ENCODE measurements at regions not wholly inside any gene's neighbourhood (a gene's known extent, or its start where the extent isn't known, plus 50 kb on each side); places are given as distances from the start of the nearest gene placed in this dataset.

GRCh38 chr12:89140602-89141238 is 211.6 kb downstream of the DUSP6 start:
- ChIA-PET POLR2A (interaction anchor here (0.7 kb wide), 1 partner anchor 29 kb away, joined by 3 read pairs; no protein-coding TSS in a partner anchor), CTCF (ENCODE audit: unreplicated experiment) (interaction anchor here (0.6 kb wide), 1 partner anchor 40 kb away, joined by 3 read pairs; no protein-coding TSS in a partner anchor)
- no peaks in the 10 kb centered on the region for H3K9me2 ChIP-seq (ENCODE audit: insufficient read depth, low read length)
- H3K36me3 ChIP-seq (ENCODE audit: insufficient read depth, low read length): no peaks in the 10 kb centered on the region
- H3K4me2 ChIP-seq (ENCODE audit: low read length): no peak overlapping the region
- H4K20me1 ChIP-seq (ENCODE audit: insufficient read depth, low read length): no peaks in the 10 kb centered on the region
- H3K9me3 ChIP-seq (ENCODE audit: low read length): no peaks in the 10 kb centered on the region
- no peak overlapping the region for H3K4me3 ChIP-seq (ENCODE audit: low read depth, low read length, poor library complexity, severe bottlenecking)
- intact Hi-C loops (cut with micrococcal nuclease; ENCODE audit: unreplicated experiment): no loop called here
- H3K27ac ChIP-seq (ENCODE audit: low read depth, low read length, poor library complexity, severe bottlenecking): no peak overlapping the region
- no peaks in the 10 kb centered on the region for H3K4me1 ChIP-seq (ENCODE audit: insufficient read depth, low read length, poor library complexity, severe bottlenecking)
- no peaks in the 10 kb centered on the region for H3K79me2 ChIP-seq (ENCODE audit: insufficient read depth, low read depth, low read length)
- TF ChIP-seq EZH2phosphoT487 (IDR thresholded peaks at IDR 0.05; ENCODE audit: borderline replicate concordance, low read depth, low read length): no peak
- no peak for TF ChIP-seq CTCF (conservative IDR thresholded peaks at IDR 0.05; ENCODE audit: low read length)
- H2AFZ ChIP-seq (ENCODE audit: low read length): no peak overlapping the region
- DNase-seq (ENCODE audit: low spot score): no peak
- no TSS peak for BruUV-seq (replicated peaks)

GRCh38 chr12:89140141-89140540 is 212.2 kb downstream of the DUSP6 start:
- no TSS peak for BruUV-seq (replicated peaks)
- no peak overlapping the region for H3K4me2 ChIP-seq (ENCODE audit: low read length)
- intact Hi-C loops (cut with micrococcal nuclease; ENCODE audit: unreplicated experiment): no loop called here
- H3K27ac ChIP-seq (ENCODE audit: low read depth, low read length, poor library complexity, severe bottlenecking): no peak overlapping the region
- H3K4me3 ChIP-seq (ENCODE audit: low read depth, low read length, poor library complexity, severe bottlenecking): no peak overlapping the region
- H4K20me1 ChIP-seq (ENCODE audit: insufficient read depth, low read length): no peaks in the 10 kb centered on the region
- DNase-seq (ENCODE audit: low spot score): no peak
- H3K4me1 ChIP-seq (ENCODE audit: insufficient read depth, low read length, poor library complexity, severe bottlenecking): no peaks in the 10 kb centered on the region
- H2AFZ ChIP-seq (ENCODE audit: low read length): no peak overlapping the region
- H3K36me3 ChIP-seq (ENCODE audit: insufficient read depth, low read length): no peaks in the 10 kb centered on the region
- ChIA-PET CTCF (ENCODE audit: unreplicated experiment) (interaction anchor here (0.6 kb wide), 1 partner anchor 41 kb away, joined by 3 read pairs; no protein-coding TSS in a partner anchor), POLR2A (interaction anchor here (0.7 kb wide), 1 partner anchor 29 kb away, joined by 3 read pairs; no protein-coding TSS in a partner anchor)
- H3K79me2 ChIP-seq (ENCODE audit: insufficient read depth, low read depth, low read length): no peaks in the 10 kb centered on the region
- H3K9me3 ChIP-seq (ENCODE audit: low read length): no peaks in the 10 kb centered on the region
- H3K9me2 ChIP-seq (ENCODE audit: insufficient read depth, low read length): no peaks in the 10 kb centered on the region
- no peak for TF ChIP-seq EZH2phosphoT487 (IDR thresholded peaks at IDR 0.05; ENCODE audit: borderline replicate concordance, low read depth, low read length)
- no peak for TF ChIP-seq CTCF (conservative IDR thresholded peaks at IDR 0.05; ENCODE audit: low read length)

DNA sequence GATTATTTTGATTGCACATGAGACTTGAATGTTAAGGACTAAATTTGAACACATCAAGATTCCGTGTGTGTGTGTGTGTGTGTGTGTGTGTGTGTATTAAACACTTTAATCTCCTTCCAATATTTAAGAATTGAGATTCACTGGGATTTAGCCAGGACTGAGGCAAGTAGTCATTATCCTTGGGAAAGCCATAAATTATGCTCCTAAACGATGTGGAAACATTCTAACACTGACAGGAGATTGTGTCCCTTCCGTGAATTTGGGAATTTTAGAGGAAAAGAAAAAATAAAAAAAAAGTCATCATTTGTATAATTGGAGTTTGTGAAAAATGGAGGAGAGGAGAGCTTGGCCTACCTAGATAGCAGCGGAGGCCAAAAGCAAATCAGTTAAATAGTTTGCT is 212.9 kb downstream of the DUSP6 start:
- Histone ChIP-seq H3K79me2 (ENCODE audit: insufficient read depth, low read depth, low read length) (no peaks in the 10 kb centered on the region), H3K27ac (ENCODE audit: low read depth, low read length, poor library complexity, severe bottlenecking) (no peak overlapping the region), H2AFZ (ENCODE audit: low read length) (no peak overlapping the region), H3K4me2 (ENCODE audit: low read length) (no peak overlapping the region), H3K4me3 (ENCODE audit: low read depth, low read length, poor library complexity, severe bottlenecking) (no peak overlapping the region), H4K20me1 (ENCODE audit: insufficient read depth, low read length) (no peaks in the 10 kb centered on the region), H3K9me2 (ENCODE audit: insufficient read depth, low read length) (no peaks in the 10 kb centered on the region), H3K9me3 (ENCODE audit: low read length) (no peaks in the 10 kb centered on the region), H3K4me1 (ENCODE audit: insufficient read depth, low read length, poor library complexity, severe bottlenecking) (no peaks in the 10 kb centered on the region), H3K36me3 (ENCODE audit: insufficient read depth, low read length) (no peaks in the 10 kb centered on the region)
- ChIA-PET CTCF (ENCODE audit: unreplicated experiment) (no interaction called here), POLR2A (no interaction called here)
- no TSS peak for BruUV-seq (replicated peaks)
- intact Hi-C loops (cut with micrococcal nuclease; ENCODE audit: unreplicated experiment): no loop called here
- DNase-seq (ENCODE audit: low spot score): no peak
- TF ChIP-seq EZH2phosphoT487 (IDR thresholded peaks at IDR 0.05; ENCODE audit: borderline replicate concordance, low read depth, low read length) (no peak), CTCF (conservative IDR thresholded peaks at IDR 0.05; ENCODE audit: low read length) (no peak)
